DMS53 (cell line): ENCODE measurements at regions not wholly inside any gene's neighbourhood (a gene's known extent, or its start where the extent isn't known, plus 50 kb on each side); places are given as distances from the start of the nearest gene placed in this dataset.
A peak's percentile ranks its signal among the peaks of the same experiment; 100 is the strongest.

Experiments
- DNase-seq: peaks from one replicate; lab custom pipeline; 2025; lab: John Stamatoyannopoulos, UW

DNA sequence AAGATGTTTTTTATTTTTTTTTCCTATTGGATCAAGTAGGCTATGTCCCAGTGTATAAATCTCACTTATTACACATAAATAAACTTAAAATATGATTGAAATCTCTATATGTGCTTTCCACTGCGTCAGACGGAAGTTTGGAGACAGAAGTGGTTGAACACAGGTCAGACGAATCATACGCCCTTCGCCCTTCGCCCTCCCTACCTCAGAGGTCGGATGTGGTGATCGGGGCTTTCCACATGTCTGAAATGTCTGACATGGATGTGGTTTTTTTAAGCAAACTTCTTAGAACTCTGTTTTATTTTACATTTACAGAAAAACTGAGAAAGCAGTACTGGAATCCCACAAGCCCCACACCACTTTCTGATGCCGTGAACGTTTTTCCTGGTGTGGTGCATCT lies 344.4 kb downstream of the THBS2 start:
- no peak for DNase-seq

DNA sequence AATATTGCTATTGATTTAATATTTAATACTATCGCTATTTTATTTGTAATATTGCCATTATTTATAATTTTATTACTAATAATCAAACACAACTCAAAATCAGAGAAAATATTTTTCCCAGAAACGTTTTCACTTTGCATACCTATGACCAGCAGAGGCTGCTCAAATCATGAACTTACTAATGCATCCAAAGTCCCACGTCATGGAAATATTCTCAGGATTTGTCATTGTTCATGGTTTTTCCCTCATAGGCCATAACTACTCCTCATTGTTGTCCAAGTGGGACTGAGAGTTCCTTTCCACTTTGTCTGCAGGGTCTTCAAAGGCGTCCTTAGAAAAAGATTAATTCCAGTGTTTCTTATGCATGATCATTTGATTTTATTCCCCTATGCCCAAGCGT lies 344.8 kb downstream of the THBS2 start:
- no peak for DNase-seq

DNA sequence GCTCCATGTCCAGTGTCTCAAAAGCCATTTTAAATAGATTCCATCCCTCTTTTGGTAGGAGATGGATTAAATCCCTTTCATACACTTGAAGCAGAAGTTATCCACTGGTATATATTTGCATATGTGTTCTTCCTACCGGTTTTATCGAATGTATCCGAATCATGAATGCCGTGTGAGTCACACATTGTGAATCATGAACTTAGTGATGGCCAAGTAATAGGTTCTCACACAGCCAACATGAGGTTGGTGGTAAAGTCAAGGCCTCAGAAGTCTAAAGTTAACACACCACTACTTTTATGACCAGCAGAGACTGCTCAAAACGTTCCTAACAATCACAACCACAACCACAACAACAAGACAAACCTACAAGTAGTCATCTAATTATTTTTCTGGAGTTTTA lies 345.5 kb downstream of the THBS2 start:
- DNase-seq = no peak

DNA sequence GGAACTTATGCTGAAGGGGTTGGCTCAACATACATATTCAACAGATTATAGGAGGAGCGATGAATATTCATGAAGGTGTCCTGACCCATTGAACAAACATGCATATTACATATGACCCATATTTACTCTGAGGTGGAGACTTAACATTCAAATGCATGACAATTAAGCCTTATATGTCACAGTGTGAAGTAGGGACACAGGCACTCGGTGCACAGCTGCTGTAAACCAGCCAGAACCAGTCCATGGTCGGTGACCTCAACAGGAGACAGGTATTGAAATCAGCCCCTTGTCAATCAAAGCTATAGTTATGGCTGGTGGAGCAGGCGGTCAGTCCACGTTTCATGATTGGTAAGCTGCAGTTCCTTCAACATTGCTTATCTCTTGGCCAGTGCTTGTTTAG lies 347.3 kb downstream of the THBS2 start:
- peak; percentile 38 for DNase-seq

DNA sequence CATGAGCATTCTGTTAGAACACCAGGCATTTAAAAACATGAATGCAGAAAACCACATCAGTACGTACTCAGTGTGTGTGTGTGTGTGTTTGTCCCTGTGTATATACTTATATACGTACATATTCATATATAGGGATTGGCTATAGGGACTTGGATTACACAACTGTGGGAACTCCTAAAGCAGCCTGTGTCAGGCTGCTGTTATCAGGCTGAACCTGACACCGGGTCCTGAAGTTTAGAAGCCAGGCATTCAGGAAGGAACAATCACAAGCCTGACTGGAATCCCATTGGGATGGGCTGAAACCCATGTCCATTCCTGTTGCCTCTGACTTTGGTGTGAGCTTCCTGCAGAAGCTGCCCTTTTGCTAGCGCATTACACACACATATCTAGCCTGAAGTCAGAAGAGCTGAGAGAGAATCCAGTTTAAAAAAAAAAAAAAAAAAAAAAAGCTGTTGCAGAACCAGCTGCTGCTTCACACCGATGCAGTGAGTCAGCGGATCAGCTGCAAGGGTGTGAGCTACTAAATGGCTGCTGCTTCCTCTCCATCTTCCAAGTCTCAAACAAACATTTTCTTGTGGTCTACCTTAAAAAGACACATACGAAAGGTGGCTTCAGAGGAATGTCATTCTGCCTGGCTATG lies 348.1 kb downstream of the THBS2 start:
- peak; percentile 39 for DNase-seq

DNA sequence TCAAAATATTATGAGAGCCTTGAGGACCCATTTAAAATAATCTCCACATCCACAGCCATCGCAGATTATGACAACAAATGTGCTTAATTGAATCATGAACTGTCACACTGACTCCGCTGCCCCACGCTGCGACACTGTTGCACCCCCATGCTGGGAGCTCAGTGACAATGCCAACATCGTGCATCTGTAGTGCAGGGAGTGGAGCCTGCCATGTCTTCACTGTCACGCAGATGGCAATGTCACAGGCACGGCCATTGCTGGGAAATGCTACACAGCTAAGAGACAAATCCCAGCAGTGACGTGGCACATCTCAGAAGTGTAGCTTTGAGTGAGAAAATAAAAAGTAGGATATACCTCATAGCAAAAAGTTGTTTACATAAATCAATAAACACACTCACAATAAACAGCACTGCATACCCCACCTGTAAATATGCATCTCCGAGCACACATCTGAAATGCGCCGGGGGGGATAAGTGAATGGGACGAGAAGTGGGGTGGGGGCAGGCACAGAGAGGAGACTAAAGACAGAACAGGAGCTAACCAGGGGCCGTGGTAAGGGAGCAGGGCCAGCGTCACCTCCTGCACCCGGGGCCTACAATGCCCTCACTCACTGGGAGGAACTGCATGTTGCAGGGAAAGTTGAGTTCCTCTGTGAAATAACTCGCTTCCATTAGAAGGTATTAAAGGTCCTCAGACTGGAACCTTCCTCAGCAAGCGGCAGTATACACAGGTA lies 349.9 kb downstream of the THBS2 start:
- DNase-seq = no peak

DNA sequence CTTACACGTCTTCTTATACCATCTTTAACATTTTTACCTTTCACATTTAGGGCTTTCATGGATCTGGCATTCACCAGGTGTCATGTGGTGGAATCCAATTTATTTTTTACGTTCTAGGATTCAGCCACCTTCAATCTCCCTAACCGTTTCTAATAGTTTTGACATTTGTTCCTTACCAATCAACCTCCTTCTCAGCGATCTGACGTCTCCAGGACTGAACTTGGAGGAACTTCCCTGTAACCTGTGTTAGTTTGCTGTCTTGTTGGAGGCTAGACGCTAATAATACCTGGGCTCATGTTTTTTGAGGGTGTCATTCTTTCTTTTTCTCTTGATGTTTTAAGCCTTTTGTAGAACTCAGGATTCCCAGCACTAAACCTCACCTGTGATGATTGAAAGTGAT lies 351.6 kb downstream of the THBS2 start:
- no peak for DNase-seq

DNA sequence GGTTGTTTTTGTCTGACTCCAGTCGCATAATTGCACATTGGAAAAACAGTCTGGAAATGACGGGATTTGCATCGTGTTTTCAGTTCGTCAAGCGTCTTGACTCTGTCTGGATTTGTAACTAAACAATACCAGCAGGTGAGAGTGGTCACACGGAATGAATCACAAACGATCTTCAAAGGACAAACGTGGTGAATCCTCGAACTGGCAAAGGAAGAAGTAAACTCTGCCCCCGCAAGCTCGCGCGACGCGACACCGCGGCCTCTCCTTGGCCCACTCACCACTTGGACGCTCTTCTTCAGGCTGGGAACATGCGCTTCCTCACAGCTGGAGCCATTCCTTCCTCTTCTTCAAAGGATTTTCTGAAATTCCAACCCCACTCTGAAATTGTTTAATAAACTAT lies 352.6 kb downstream of the THBS2 start:
- DNase-seq = no peak

DNA sequence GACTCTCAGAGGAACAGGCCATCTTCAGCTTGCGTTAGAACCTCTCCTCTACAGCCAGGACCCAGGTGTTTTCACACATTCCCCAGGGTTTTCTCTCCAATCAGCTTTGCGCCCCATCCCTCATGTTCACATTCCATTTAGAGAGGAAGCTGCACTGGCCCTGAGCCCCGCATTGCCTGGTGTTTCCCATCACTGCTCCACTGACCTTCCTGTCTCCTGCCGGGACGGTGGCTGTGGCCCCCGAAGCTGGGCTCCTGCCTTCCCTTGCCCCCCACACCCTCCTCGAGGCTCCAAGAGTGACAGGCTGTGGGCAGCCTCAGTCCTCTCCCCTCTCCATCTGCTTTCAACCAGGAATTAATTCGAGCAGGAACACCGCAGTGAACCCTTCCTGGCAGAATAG lies 357.3 kb downstream of the THBS2 start:
- no peak for DNase-seq

DNA sequence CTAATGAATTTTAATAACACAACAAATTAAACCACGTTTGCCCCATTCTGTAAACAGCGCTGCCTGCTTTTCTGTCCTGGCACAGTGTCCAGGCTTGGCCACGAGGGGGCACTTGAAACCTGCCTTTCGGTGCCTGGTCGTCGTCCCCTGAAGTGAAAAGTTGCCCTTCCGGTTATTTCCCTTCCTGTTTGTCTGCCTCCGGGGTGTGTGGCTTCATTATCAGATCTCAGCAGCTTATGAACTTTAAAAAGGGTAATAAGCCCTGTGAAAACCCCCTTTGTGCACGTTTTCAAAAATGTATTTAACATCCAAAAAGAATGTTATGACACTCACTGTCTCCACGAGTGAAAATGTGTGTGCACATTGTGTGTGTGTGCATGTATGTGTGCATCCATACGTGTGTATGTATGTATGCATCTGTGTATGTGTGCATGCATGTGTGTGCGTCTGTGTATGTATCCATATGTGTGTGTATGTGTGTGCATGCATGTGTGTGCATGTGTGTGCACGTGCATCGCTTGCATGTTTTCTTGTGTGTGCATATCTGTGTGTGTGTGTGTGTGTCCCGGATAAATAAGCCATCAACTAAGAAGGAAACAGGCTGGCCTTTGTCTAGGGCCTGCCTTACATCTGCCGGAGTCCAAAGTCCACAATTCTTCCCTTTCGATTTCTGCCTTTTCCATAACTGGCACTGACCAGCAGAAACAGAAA lies 358.4 kb downstream of the THBS2 start:
- peak; percentile 93 for DNase-seq

DNA sequence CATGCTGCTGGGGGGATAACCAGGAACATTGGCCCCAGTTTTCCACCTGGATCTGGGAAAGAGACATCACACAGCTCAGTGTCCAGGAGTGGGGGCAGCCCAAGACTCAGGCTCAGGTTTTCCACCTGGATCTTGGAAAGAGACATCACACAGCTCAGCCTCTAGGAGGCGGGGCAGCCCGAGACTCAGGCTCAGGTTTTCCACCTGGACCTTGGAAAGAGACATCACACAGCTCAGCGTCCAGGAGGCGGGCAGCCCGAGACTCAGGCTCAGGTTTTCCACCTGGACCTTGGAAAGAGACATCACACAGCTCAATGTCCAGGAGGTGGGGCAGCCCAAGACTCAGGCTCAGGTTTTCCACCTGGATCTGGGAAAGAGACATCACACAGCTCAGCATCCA lies 361.6 kb downstream of the THBS2 start:
- DNase-seq = peak; percentile 37

DNA sequence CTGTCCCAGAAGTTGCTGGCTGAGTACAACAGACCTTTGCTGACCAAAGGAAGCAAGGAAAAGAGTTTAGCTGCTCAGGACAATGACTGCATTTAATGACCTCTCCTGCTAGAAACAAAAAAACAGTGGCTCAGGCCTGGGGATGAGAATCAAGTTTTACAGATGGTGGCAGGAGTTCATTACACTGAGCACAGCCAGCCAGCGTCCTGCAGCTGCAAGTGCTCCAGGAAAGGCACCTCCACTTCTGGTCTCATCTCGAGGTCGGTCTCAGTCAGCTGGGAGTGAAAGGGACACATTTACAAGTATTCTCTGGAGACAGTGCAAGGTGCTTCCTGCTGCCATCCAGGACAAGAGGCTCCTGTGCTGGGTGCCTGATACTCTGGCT lies 362.7 kb downstream of the THBS2 start:
- DNase-seq = no peak

DNA sequence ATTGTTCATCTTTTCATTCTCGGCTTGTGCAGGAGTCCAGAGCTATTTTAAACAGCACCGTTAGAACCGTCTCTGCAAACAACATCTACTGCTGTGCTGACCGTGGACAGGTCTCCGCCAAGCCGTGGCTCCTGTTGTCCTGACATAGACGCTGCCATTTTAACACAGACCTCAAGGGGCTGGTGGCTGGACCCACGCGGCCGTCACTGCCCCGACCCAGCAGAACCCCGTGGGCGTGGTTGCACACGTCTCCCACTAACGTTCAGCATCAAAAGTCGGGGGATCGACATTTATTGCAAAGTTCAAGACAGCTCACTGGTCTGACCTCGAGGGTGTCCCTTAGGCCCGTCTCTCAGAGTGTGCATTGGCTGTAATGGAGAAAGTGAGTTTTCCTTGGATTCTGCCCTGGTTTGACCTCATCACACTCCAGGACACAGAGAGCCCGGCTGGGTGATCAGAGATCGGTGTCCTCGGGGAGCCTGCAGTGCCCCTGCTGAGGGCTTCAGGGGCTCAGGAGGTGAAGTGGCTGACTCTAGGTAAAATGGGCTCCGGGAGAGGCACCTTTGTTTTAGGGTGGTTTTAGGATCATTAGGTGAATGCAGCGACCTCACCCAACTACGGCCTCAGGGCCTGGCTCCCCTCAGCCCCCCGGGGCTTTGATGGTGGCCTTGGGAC lies 363.2 kb downstream of the THBS2 start:
- no peak for DNase-seq

DNA sequence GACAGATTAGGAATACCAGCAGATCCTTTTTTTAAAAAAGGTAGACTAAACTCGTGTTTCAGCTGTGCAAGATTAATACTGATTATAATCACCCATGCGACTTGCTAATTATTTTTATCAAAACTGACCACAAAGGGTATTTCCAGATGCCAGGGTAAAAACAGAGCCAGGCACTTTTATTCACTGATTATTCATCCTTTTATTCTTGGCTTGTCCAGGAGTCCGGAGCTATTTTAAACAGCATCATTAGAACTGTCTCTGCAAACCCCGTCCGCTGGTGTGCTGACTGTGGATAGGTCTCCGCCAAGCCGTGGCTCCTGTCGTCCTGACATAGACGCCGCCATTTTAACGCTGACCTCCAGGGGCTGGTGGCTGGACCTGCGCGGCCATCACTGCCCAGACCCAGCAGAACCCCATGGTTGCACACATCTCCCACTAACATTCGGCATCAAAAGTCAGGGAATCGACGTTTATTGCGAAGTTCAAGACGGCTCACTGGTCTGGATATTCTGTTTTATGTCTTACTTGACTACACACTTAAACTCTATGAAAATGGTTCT lies 364.8 kb downstream of the THBS2 start:
- DNase-seq = no peak

DNA sequence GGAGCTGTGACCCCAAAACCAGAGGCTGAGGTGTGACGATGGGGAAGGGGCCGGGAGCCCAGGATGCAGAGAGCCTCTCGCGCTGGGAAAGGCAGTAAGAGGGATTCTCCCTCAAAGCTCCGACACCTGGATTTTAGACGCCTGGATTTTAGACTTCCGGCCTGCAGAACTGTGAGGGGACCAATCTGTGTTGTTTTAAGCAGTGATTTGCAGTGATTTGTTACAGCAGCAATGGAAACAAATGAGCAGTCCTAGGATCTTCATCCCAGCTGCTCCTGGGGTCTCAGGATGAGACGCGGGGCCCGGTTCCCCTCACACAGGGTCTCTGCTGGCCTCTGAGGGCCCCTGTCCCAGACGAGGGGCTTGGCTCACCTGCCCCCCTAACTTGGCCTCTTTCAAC lies 365.5 kb downstream of the THBS2 start:
- no peak for DNase-seq

DNA sequence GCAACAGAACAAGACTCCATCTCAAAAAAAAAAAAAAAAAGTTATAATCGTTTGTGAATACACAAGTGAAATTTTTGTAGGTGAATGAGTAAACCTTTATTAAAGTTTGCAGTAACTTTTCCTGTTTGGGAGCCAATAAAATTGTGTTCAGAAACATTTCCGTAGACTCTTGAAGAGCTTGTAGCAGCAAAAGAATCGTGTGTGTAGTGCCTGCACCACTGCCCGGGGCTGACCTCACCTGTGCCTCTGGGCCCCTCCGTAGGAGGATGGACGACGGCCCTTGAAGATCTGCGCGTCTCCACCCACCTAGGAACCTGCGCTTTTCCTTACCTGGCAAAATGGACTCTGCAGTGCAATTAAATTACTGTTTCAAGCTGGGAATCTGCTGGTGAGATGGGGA lies 366.0 kb downstream of the THBS2 start:
- DNase-seq = no peak

DNA sequence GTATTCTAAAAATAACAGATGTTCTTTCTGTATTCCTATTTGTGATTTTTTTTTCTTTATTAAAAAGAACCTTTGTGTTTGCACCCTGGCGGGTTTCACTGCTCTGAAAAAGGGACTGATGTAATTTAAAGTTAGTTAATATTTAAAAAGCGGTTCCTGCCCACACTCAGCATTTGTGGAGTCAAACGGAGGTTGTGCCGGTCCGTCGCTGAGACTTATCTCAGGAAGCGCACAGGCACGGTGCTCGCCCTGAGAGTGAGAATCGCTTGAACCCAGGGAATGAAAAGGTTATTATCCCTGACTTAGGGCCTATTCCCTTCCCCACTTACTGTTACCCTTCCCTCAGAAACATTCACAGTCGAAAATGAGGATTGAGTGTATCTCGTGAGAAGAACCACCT lies 366.7 kb downstream of the THBS2 start:
- no peak for DNase-seq

DNA sequence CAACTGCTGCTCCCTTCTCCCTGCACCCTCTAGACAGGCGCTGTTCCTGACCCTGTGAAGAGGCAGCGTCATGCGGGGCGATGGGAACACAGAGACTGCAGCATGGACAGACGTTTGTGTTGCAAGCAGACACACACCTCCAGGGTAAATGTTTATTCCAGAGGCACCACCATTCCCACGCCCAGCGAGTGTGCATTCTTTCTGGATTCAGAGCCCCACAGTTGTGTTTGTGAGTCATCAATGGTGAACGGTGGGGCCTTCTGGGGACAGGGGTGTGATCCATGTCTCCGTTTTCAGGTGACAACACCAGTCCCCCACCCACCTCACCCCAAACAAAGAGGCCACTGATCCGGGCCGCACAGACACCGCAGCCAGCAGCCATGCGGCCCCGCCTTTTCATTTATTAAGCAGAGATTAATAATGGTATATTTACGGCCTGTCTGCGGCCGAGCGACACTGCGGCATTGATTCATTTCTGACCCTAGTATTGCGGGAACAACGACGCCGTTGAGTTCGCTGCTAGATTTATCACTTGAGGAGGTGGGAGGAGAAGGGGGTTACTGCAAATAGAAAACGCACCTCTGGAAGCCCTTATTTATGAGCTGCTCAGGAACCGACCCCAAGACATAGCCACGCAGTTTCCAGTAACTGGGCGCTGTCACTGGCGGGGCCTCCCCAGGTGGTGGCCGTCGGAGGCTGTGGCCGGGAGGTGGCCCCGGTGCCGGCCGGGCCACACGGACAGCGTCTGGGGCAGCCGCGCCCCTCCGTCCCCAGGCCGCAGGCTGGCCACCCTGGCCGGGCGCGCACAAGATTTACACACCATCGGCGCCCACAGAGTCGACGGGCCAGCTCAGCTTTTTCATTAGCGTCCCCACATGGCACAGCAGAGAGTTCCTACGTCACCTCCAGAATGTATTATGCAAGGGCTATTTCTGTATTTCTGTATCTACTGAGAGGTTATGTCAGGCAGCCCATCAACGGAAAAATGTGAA lies 367.6 kb downstream of the THBS2 start:
- no peak for DNase-seq

DNA sequence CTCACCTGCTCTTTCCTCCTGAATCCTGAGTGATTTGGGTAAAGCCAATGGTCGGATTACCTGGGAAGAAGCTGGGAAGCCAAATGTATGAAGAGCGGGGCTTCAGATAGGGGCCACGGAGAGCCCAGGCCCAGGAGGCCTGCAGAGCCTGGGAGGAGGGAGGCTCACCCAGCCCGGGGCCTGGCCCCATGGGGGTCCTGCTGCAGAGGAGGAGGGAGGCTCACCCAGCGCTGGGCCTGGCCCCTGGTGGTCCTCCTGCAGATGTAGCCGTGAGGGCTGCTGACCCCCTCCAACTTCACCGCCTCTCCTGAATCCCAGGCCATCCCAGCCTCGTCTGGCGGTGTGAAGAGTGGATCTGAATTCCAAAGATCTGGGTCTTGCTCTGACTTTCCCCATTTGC lies 368.4 kb downstream of the THBS2 start:
- no peak for DNase-seq

DNA sequence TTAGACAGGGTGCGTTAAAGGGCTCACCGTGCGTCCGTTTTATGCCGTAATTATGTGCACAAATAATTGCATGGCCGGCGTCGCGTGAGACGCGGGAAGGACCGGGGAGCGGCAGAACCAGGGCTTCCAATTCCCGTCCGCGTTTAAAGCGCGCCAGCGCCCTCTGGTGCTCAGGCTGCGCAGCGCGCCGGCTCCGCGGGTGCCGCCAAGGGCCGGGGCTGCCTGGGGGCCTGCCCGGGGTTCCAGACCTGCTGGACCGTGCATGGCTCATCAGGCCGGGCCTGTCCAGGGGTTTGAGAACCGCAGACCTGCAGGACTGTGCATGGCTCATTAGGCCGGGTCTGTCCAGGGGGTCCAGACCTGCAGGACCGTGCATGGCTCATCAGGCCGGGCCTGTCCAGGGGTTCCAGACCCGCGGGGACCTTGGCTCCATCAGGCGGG lies 369.0 kb downstream of the THBS2 start:
- peak; percentile 82 for DNase-seq

DNA sequence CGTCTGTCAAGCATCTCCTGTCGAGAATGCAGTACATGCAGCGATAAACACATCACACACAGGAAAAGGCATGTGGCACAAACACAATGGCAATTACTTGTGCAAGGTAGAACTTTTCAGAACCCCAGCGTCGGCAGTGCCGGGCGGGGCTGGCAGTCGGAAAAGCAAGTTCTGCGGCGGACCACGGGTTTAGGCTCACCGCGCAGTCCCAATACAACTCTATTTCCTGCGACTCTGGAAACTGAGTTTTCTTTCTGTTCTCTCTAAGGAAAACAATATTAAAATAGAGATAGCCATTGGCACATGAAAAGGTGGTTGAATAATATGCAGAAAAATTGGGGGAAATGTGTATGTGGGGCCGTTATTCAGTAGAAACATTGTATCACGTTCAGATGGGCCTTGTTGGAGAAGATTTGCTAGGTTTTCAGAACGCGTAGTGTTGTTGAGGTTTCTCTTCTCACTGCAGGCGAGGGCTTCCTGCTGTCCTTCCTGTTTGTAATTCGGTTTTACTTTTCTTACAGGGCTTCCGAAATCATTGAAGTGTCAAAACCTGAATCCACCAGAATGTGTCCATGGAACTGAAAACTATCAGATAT lies 369.5 kb downstream of the THBS2 start:
- no peak for DNase-seq
